ENCODE measurements at regions not wholly inside any gene's neighbourhood (a gene's known extent, or its start where the extent isn't known, plus 50 kb on each side); places are given as distances from the start of the nearest gene placed in this dataset.

DNA sequence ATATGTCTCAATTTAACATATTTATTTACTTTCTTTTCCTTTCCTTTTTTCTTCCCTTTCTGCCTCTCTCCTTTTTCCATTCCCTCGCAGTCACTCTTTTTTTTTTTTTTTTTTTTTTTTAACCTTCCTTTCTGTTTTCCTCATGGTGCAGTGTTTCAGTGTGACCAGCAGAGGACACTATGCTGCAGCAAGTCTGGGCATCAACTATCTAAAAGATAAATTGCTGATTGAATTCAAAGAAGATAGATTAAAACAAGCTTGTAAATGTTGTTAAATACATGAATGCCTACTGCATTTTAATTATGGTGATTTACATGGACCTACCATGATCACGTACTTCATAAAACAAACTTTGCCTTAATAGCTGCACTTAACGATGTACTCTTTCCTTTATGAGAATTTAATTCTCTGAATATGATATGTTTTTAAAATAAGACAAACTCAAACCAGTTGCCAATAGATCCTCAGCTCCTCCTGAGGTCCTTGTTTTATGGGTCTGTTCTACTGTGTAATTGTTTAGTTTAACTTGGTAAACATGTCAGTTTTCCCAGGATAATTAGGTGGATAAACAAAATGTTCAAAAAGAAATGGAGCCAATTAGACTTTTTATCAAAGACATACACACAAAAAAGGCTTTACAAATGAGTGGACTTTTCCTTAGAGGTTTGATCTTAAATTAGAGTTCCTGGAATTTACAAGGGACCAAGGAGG lies 101.0 kb upstream of the AGR3 start:
- Histone ChIP-seq H3K79me2 (ENCODE audit: control insufficient read depth, insufficient read depth, low read length) (no peaks in the 10 kb centered on the region), H3K4me3 (no peak overlapping the region), H3K27ac (ENCODE audit: control insufficient read depth, insufficient read depth) (no peak overlapping the region), H3K9me3 (replicated peaks; ENCODE audit: control insufficient read depth, insufficient read depth, low read length) (no peaks in the 10 kb centered on the region), H3K4me1 (ENCODE audit: control insufficient read depth, insufficient read depth, low read length) (no peaks in the 10 kb centered on the region), H2AFZ (ENCODE audit: control insufficient read depth, low read depth, low read length) (no peak overlapping the region), H3K9ac (ENCODE audit: control insufficient read depth, insufficient read depth, low read length) (no peak overlapping the region), H3K27me3 (replicated peaks in 1 of 2; ENCODE audit: control insufficient read depth in 2 of 2, insufficient read depth in 2 of 2, low read length in 1 of 2) (no peaks in the 10 kb centered on the region), H3K4me2 (ENCODE audit: control insufficient read depth, insufficient read depth) (no peak overlapping the region), H4K20me1 (ENCODE audit: control insufficient read depth, insufficient read depth) (no peaks in the 10 kb centered on the region), H3K36me3 (ENCODE audit: control insufficient read depth in 2 of 2, insufficient read depth in 2 of 2, low read length in 1 of 2) (no peaks in the 10 kb centered on the region)
- CTCF ChIA-PET = interaction anchor here (0.6 to 6.5 kb wide), 40 partner anchors 14 to 790 kb away, joined by 3 to 92 read pairs (median 3); partner anchors contain the start of gene AHR
- no peak for DNase-seq (ENCODE audit: low read depth, low spot score)
- no TSS peak for BruUV-seq (replicated peaks)
- FAIRE-seq = peak; percentile 91
- peak; percentile 46; the same call in 2 of the 3 replicates for ATAC-seq
- SMC1A ChIA-PET (ENCODE audit: uncharacterized antibody, unreplicated experiment) = interaction anchor here (0.6 to 4.9 kb wide), 14 partner anchors 24 to 664 kb away, joined by 3 to 34 read pairs (median 6); no protein-coding TSS in a partner anchor
- POLR2A ChIA-PET = no interaction called here
- peak; percentile 99 for TF ChIP-seq RAD21 (IDR thresholded peaks at IDR 0.05; ENCODE audit: insufficient read depth, low read depth, low read length)
- TF ChIP-seq YY1 (IDR thresholded peaks at IDR 0.05; ENCODE audit: low read depth, low read length) = peak; percentile 55; the same call in 1 of the 2 replicates
- TF ChIP-seq, protein P1, sequence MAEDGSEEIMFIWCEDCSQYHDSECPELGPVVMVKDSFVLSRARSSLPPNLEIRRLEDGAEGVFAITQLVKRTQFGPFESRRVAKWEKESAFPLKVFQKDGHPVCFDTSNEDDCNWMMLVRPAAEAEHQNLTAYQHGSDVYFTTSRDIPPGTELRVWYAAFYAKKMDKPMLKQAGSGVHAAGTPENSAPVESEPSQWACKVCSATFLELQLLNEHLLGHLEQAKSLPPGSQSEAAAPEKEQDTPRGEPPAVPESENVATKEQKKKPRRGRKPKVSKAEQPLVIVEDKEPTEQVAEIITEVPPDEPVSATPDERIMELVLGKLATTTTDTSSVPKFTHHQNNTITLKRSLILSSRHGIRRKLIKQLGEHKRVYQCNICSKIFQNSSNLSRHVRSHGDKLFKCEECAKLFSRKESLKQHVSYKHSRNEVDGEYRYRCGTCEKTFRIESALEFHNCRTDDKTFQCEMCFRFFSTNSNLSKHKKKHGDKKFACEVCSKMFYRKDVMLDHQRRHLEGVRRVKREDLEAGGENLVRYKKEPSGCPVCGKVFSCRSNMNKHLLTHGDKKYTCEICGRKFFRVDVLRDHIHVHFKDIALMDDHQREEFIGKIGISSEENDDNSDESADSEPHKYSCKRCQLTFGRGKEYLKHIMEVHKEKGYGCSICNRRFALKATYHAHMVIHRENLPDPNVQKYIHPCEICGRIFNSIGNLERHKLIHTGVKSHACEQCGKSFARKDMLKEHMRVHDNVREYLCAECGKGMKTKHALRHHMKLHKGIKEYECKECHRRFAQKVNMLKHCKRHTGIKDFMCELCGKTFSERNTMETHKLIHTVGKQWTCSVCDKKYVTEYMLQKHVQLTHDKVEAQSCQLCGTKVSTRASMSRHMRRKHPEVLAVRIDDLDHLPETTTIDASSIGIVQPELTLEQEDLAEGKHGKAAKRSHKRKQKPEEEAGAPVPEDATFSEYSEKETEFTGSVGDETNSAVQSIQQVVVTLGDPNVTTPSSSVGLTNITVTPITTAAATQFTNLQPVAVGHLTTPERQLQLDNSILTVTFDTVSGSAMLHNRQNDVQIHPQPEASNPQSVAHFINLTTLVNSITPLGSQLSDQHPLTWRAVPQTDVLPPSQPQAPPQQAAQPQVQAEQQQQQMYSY (CRISPR knock-in tag; IDR thresholded peaks at IDR 0.05) = no peak
- peak; percentile 98 for TF ChIP-seq ZNF384 (IDR thresholded peaks at IDR 0.05; ENCODE audit: borderline replicate concordance, low read depth, low read length)
- TF ChIP-seq SMC3 (IDR thresholded peaks at IDR 0.05; ENCODE audit: borderline replicate concordance, low read length) = peak; percentile 93
- TF ChIP-seq FOXM1 (IDR thresholded peaks at IDR 0.05; ENCODE audit: low read depth, low read length) = 0 out of 2 replicates have a peak, but pooled peaks have one; percentile 43
- TF ChIP-seq, protein P2, sequence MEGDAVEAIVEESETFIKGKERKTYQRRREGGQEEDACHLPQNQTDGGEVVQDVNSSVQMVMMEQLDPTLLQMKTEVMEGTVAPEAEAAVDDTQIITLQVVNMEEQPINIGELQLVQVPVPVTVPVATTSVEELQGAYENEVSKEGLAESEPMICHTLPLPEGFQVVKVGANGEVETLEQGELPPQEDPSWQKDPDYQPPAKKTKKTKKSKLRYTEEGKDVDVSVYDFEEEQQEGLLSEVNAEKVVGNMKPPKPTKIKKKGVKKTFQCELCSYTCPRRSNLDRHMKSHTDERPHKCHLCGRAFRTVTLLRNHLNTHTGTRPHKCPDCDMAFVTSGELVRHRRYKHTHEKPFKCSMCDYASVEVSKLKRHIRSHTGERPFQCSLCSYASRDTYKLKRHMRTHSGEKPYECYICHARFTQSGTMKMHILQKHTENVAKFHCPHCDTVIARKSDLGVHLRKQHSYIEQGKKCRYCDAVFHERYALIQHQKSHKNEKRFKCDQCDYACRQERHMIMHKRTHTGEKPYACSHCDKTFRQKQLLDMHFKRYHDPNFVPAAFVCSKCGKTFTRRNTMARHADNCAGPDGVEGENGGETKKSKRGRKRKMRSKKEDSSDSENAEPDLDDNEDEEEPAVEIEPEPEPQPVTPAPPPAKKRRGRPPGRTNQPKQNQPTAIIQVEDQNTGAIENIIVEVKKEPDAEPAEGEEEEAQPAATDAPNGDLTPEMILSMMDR (IDR thresholded peaks at IDR 0.05 in 2 of 3, conservative IDR thresholded peaks at IDR 0.05 in 1 of 3; ENCODE audit: control insufficient read depth in 2 of 3, extremely low read depth in 1 of 3, insufficient read depth in 1 of 3, low read depth in 3 of 3, low read length in 3 of 3) = peak; percentile 84 to 93 (median 93)
- TF ChIP-seq KDM1A (IDR thresholded peaks at IDR 0.05; ENCODE audit: borderline replicate concordance) = no peak
- TF ChIP-seq, protein P3, sequence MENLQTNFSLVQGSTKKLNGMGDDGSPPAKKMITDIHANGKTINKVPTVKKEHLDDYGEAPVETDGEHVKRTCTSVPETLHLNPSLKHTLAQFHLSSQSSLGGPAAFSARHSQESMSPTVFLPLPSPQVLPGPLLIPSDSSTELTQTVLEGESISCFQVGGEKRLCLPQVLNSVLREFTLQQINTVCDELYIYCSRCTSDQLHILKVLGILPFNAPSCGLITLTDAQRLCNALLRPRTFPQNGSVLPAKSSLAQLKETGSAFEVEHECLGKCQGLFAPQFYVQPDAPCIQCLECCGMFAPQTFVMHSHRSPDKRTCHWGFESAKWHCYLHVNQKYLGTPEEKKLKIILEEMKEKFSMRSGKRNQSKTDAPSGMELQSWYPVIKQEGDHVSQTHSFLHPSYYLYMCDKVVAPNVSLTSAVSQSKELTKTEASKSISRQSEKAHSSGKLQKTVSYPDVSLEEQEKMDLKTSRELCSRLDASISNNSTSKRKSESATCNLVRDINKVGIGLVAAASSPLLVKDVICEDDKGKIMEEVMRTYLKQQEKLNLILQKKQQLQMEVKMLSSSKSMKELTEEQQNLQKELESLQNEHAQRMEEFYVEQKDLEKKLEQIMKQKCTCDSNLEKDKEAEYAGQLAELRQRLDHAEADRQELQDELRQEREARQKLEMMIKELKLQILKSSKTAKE (IDR thresholded peaks at IDR 0.05; ENCODE audit: low read depth, poor library complexity, severe bottlenecking) = peak; percentile 24
- no peak for TF ChIP-seq CHD4 (IDR thresholded peaks at IDR 0.05)
- RAD21 ChIA-PET (ENCODE audit: unreplicated experiment) = interaction anchor here (0.6 to 4.2 kb wide), 11 partner anchors 10 to 664 kb away, joined by 3 to 62 read pairs (median 4); partner anchors contain the start of gene AHR
- in situ Hi-C loops (cut with MboI) = loop anchor here (10.0 kb wide), 2 partner anchors 552 to 662 kb away; no protein-coding TSS in a partner anchor
- 33% methylated on average over 3 of the region's 3 CpGs for WGBS (ENCODE audit: insufficient coverage, insufficient replicate concordance, low lambda C conversion rate, missing lambda C conversion rate)
- intact Hi-C loops (cut with micrococcal nuclease; ENCODE audit: unreplicated experiment) = loop anchor here (1.0 to 5.0 kb wide), 7 partner anchors 56 to 664 kb away; no protein-coding TSS in a partner anchor
